NCI-H1417 (cell line): ENCODE measurements at regions not wholly inside any gene's neighbourhood (a gene's known extent, or its start where the extent isn't known, plus 50 kb on each side); places are given as distances from the start of the nearest gene placed in this dataset.

Source experiments
- DNase-seq, 3 experiments: peaks; one replicate each; lab custom pipeline; 2025; lab: John Stamatoyannopoulos, UW

DNA sequence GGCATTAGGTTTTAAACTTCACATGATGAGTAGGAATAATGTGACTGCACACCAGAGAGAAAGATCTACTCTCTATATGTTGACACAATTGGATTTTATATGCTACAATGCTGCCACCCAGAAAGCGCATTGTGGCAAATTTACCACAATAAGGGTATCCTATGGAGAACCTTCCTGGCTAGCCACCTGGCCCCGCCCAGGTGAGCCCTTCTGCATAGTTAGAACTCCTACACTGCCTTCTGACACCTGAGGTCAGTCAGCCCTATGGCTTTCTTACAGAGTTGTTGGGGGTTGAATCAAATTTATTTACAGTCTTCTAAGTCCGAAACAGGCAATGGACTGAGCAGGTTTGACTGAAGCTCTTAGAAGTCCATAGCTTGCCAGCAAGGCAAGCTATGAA lies 153.8 kb upstream of the S100G start:
- DNase-seq: no peak

DNA sequence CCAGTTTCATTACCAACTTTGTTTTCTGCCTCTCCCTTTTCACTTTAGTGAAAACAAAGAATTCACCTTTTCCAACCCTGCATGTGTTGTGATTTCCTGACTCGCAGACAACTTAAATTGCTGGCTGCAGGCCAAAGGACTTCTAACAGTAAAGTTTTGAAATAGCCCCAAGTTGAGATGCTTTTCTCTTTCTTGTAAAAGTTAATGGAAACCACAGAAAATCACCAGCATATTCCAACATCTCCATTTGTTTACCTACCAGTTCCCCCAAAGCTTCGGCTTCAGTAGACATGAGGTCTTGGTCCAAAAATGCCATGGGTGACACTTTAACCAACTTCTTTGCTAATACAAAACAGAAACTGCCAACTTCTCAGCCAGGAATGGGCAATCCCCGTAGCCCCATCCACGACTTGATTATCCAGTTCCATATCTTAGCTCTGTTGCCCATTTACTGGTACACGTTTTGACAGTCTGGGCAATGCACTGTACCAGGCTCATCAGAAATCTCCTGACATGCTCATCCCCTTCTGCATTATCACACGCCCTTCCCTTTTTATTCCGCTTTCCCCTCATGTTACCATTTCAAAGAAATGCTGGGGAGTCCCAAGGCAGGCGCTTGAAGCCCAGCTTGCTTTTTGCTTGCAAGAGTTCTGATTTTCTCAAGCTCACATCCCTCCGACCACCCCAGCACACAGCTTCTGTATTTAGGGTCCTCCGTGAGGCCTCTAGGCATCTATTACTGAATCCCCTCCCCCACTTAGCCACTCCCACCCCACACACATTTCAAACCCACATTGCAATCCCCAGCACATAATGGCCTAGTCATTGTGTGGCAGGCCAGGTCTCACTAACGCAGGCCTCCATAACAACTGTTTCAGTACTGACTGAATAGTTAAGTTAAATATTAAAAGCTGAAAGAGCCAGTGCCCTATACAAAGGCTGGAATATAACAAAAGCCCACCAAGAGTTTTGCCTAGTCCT lies 137.9 kb upstream of the S100G start:
- DNase-seq: no peak

DNA sequence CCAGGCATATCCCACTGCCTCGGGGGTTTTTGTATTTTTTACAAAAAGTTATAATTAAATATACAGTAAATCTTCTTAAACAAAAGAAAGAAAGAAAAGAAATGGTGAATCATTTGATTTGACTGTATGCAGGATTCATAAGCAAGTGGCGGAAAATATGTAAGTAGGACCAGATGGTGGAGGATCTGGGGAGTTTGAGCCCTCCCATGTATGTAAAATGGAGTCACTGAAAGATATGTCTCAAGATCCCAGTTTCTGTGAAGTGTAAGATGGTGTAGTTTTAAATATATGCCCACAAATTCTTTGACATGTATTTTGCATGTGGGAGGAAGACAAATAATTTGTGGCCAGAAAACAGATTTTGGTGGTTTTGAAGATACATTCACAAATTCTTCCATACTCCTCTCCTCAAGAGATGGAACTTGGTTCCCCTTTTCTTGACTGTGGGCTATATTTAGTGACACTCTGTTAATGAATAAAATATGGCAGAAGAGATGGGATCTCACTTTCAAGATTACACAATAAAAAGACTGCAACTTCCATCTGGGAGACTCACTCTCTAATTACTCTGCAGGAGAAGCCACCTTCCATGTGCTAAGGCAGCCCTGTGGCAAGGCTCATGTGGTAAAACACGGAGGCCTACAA lies 133.6 kb upstream of the S100G start:
- no peak for DNase-seq

DNA sequence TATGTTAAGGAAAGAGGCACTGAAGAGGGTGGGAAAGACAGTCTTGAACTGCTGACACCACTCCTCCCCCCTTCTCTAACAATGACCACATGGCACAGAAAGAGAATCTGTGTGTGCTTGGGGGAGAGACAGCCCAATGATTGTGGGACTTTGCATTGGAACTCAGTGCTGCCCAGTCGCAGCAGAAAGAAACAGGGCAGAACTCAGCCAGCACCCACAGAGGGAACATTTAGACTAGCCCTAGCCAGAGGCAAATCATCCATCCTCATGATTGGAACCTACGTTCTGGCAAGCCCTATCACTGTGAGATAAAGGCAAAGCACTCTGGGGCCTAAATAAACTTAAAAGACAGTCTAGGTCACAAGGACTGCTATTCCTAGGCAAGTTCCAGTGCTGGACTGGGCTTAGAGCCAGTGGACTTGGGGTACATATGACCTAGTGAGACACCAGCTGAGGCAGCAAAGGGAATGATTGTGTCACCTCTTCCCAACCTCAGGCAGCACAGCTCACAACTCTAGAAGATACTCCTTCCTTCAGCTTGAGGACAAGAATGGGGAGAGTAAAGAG lies 132.8 kb upstream of the S100G start:
- DNase-seq: no peak

DNA sequence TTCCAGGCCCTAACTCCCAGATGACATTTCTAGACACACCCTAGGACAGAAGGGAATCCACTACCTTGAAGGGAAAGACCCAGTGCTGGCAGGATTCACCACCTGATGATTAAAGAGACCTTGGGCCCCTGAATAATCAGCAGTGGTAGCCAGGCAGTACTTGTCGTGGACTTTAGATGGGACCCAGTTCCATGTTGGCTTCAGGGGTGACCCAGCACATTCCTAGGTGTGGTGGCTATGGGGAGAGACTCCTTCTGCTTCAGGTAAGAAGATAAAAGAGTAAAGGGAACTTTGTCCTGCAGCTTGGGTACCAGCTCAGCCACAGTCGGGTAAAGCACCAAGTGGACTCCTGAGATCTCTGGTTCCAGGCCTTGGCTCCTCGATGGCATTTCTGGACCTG lies 131.8 kb upstream of the S100G start:
- DNase-seq: no peak

DNA sequence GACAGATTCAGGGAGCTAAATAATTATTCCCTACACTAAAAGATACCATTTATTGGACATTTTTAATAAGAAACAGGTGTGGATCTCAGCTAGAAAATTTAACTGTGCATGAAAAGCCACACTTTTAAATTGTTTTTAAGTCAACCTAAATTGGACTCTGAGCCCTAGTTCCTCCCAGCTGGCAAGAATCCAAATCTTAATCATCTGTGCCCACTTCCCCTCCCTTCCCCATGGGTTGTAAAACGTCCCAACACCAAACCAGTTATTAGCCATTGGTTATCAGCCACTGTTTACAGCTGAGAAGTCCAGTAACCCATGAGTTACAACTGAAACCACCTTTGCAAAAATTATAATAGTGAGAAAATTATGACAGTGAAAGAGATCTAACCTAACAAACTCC lies 125.6 kb upstream of the S100G start:
- peak in 1 of 3 experiments; percentile 22 for DNase-seq

DNA sequence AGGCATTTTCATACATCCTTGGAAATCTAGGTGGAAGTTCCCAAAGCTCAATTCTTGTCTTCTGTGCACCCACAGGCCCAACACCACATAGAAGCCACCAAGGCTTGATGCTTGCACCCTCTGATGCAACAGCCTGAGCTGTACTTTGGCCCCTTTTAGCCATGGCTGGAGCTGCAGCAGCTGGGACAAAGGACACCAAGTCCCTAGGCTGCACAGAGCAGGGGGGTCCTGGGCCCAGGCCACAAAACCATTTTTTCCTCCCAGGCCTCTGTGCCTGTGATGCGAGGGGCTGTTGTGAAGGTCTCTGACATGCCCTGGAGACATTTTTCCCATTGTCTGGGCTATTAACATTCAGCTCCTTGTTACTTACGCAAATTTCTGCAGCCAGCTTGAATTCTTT lies 124.0 kb upstream of the S100G start:
- DNase-seq: no peak

DNA sequence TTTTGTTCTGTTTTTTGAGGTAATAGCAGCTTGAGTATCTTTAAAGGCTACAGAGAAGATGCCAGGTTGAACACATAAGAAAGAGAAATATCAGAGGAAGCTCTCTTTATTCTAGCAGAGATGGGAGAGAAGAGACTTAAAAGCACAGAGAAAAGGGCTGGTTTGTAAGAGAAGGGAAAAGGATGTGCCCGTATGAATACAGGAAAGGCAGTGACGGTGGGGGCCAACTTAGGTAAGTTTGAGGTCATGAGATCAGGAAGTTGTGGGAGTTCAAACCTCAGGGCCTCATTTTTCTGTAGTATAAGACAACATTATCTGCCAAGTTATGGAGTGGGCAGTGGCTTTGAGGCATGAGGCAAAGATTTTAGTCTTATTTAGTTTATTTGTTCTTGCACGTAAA lies 121.3 kb upstream of the S100G start:
- DNase-seq: no peak
